ENCODE measurements at regions not wholly inside any gene's neighbourhood (a gene's known extent, or its start where the extent isn't known, plus 50 kb on each side); places are given as distances from the start of the nearest gene placed in this dataset.

GRCh38 chr4:160652790-160653189 lies 1511.0 kb downstream of the FSTL5 start:
- no TSS peak for BruUV-seq (replicated peaks)
- CTCF ChIA-PET, result no interaction called here
- RAD21 ChIA-PET (ENCODE audit: low non-redundant PET in 1 of 2, low total read pairs in 2 of 2, uncharacterized antibody in 2 of 2, unreplicated experiment in 2 of 2), result no interaction called here

More at GRCh38 chr4:160652790-160653189, 1511.0 kb downstream of the FSTL5 start:
- DNase-seq (ENCODE audit: low read depth, low spot score), result no peak
- Histone ChIP-seq H3K9me2 (ENCODE audit: insufficient read depth) (no peaks in the 10 kb centered on the region; the same call in 1 of the 2 replicates), H3K36me3 (ENCODE audit: control insufficient read depth in 1 of 2, insufficient read depth in 2 of 2, low read length in 2 of 2) (no peaks in the 10 kb centered on the region), H3K9me3 (ENCODE audit: control insufficient read depth in 1 of 2, insufficient read depth in 1 of 2, low read depth in 1 of 2, low read length in 2 of 2) (no peaks in the 10 kb centered on the region), H3K4me2 (ENCODE audit: low read length) (no peak overlapping the region), H3K27ac (ENCODE audit: low read depth, low read length) (no peak overlapping the region), H3K9ac (ENCODE audit: low read length) (no peak overlapping the region), H3K27me3 (ENCODE audit: insufficient read depth, low read length) (no peaks in the 10 kb centered on the region), H3K4me3 (replicated peaks in 1 of 2; ENCODE audit: low read depth in 1 of 2, low read length in 2 of 2) (no peak overlapping the region), H2AFZ (ENCODE audit: low read depth, low read length, poor library complexity, severe bottlenecking) (no peak overlapping the region), H4K20me1 (ENCODE audit: insufficient read depth) (no peaks in the 10 kb centered on the region; the same call in 1 of the 2 replicates), H3K4me1 (ENCODE audit: control insufficient read depth in 1 of 2, insufficient read depth in 2 of 2, low read length in 2 of 2) (no peaks in the 10 kb centered on the region), H3K79me2 (ENCODE audit: insufficient read depth, low read length) (no peaks in the 10 kb centered on the region)
- TF ChIP-seq ZNF274 (IDR thresholded peaks at IDR 0.05; ENCODE audit: low read depth, low read length) (no peak), CTCF (IDR thresholded peaks at IDR 0.05 in 2 of 3, conservative IDR thresholded peaks at IDR 0.05 in 1 of 3; ENCODE audit: borderline replicate concordance in 1 of 3, insufficient read depth in 1 of 3, low read depth in 2 of 3, low read length in 2 of 3) (no peak), REST (IDR thresholded peaks at IDR 0.05; ENCODE audit: low read depth) (no peak), MAX (IDR thresholded peaks at IDR 0.05) (no peak), POLR2A (IDR thresholded peaks at IDR 0.05; ENCODE audit: borderline replicate concordance, extremely low read depth, insufficient read depth, insufficient read length) (no peak), POLR2AphosphoS5 (IDR thresholded peaks at IDR 0.05; ENCODE audit: low read depth, low read length) (no peak), CEBPB (IDR thresholded peaks at IDR 0.05; ENCODE audit: low read depth) (no peak), ATF3 (IDR thresholded peaks at IDR 0.05) (no peak), CBX3 (IDR thresholded peaks at IDR 0.05; ENCODE audit: low read depth) (no peak), YY1 (IDR thresholded peaks at IDR 0.05; ENCODE audit: extremely low read depth, insufficient replicate concordance, low read depth, low read length) (no peak), EZH2phosphoT487 (IDR thresholded peaks at IDR 0.05; ENCODE audit: borderline replicate concordance) (no peak), ELF1 (IDR thresholded peaks at IDR 0.05; ENCODE audit: borderline replicate concordance, low read depth) (no peak), SRF (IDR thresholded peaks at IDR 0.05; ENCODE audit: low read depth) (no peak), SIN3A (IDR thresholded peaks at IDR 0.05; ENCODE audit: low read depth) (no peak)
- POLR2A ChIA-PET, result no interaction called here
- ATAC-seq, result no peak
- intact Hi-C loops (cut with micrococcal nuclease), result loop anchor here (10.0 kb wide), 2 partner anchors 708 to 1168 kb away; no protein-coding TSS in a partner anchor

Data from HCT116 (cell line).